ENCODE measurements at regions not wholly inside any gene's neighbourhood (a gene's known extent, or its start where the extent isn't known, plus 50 kb on each side); places are given as distances from the start of the nearest gene placed in this dataset.
"Not testable (repeated sequence)": the region's sequence is repeated elsewhere in the genome, so short reads cannot be mapped to it uniquely, and the experiment has no call there.

DNA sequence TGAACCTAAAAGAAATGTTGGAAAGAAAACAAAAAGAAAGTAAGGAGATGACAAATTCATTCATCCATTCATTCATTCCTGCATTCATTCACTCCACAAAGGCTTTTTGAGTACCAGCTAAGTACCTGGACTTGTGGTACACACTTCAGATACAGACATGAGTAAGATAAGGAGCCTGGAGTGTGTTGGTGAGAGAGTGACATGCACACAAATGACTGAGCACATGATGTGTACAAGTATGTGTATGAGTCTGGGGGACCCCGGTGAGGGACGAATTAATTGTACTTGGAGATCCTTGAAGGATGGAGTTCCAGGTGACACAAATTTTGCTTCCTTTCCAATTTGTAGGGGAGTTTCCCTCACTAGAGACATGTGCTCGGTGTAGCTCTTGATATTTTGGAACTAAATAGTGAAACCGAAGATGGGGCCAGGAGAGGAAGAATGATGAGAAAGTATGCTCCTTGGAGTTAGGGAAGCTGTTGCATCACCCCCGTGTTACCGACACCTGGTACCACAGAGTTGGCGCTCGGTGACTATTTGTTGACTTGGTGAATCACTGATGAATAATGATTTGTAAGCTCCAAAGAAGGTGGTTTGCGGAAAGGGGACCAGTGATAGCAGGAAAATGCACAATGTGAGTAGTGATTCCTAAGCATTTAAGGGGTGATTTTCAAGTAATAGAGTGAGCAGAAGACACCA, 509.8 kb downstream of the CCDC171 start:
- DNase-seq (ENCODE audit: low spot score in 2 of 2) = no peak
- Mint-ChIP-seq H3K27me3 (no peaks in the 10 kb centered on the region), H3K4me1 (no peaks in the 10 kb centered on the region), H3K27ac (ENCODE audit: low read depth) (no peak overlapping the region), H3K9me3 (peaks cover 9% of the 10 kb centered on the region), H3K36me3 (ENCODE audit: insufficient read depth) (no peaks in the 10 kb centered on the region), H3K4me3 (no peak overlapping the region)
- no peak for ATAC-seq (replicated peaks; ENCODE audit: extremely low read depth, poor library complexity, severe bottlenecking)

- Mint-ChIP-seq H3K36me3 (ENCODE audit: insufficient read depth) (no peaks in the 10 kb centered on the region), H3K27me3 (no peaks in the 10 kb centered on the region), H3K4me3 (no peak overlapping the region), H3K4me1 (no peaks in the 10 kb centered on the region), H3K27ac (ENCODE audit: low read depth) (no peak overlapping the region), H3K9me3 (peaks cover 9% of the 10 kb centered on the region)
- no peak for DNase-seq (ENCODE audit: low spot score in 2 of 2)
- ATAC-seq (replicated peaks; ENCODE audit: extremely low read depth, poor library complexity, severe bottlenecking) = no peak
Observed at GRCh38 chr9:16063241-16063591, 510.4 kb downstream of the CCDC171 start.

GRCh38 chr9:16064771-16065170, 511.9 kb downstream of the CCDC171 start:
- Mint-ChIP-seq H3K27me3 (no peaks in the 10 kb centered on the region), H3K4me3 (no peak overlapping the region), H3K9me3 (peaks cover 14% of the 10 kb centered on the region), H3K27ac (ENCODE audit: low read depth) (no peak overlapping the region), H3K36me3 (ENCODE audit: insufficient read depth) (no peaks in the 10 kb centered on the region), H3K4me1 (no peaks in the 10 kb centered on the region)
- no peak for ATAC-seq (replicated peaks; ENCODE audit: extremely low read depth, poor library complexity, severe bottlenecking)
- no peak for DNase-seq (ENCODE audit: low spot score in 2 of 2)

DNA sequence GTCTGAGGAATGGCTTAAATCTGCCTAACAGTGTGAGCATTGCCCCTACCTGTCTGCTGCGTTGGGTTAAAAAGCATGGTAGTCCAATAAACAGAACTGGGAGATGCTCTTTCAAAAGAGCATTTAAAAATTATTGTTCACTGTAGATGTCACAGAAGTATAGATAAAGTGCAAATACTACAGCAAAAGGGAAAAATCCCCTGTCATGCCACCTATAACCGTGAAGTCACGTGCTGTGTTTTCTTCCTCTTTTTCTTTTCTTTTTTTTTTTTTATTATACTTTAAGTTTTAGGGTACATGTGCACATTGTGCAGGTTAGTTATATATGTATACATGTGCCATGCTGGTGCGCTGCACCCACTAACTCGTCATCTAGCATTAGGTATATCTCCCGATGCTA, 513.4 kb downstream of the CCDC171 start:
- not testable (repeated sequence) for DNase-seq (ENCODE audit: low spot score in 2 of 2); ATAC-seq (replicated peaks; ENCODE audit: extremely low read depth, poor library complexity, severe bottlenecking); H3K27me3 Mint-ChIP-seq

DNA sequence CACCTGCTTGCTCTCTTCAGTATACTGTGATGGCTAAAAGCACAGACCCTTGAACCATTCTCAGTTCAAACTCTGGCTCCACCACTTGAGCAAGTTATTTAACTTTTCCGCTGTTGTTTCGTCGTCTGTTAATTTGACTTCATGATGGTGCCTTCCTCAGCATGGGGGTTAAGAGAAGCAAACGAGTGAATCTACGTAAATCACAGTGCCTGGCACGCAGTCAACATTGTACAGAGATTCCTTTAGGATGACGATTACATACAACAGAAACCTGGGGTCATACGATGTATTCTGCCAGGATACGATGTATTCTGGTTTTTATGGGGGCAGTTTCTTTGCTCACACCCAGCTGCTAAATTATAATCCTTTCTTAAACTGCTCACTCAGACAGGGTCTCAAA, 515.6 kb downstream of the CCDC171 start:
- H3K27me3 Mint-ChIP-seq = no peaks in the 10 kb centered on the region
- no peak overlapping the region for H3K27ac Mint-ChIP-seq (ENCODE audit: low read depth)
- H3K9me3 Mint-ChIP-seq = peaks cover 17% of the 10 kb centered on the region
- no peaks in the 10 kb centered on the region for H3K36me3 Mint-ChIP-seq (ENCODE audit: insufficient read depth)
- ATAC-seq (replicated peaks; ENCODE audit: extremely low read depth, poor library complexity, severe bottlenecking) (no peak), DNase-seq (ENCODE audit: low spot score in 2 of 2) (no peak)
- H3K4me1 Mint-ChIP-seq = no peaks in the 10 kb centered on the region
- H3K4me3 Mint-ChIP-seq = no peak overlapping the region

More for the DNA sequence above, 513.4 kb downstream of the CCDC171 start:
- not testable (repeated sequence) for H3K27ac Mint-ChIP-seq (ENCODE audit: low read depth); H3K4me3 Mint-ChIP-seq; H3K36me3 Mint-ChIP-seq (ENCODE audit: insufficient read depth); H3K4me1 Mint-ChIP-seq
- H3K9me3 Mint-ChIP-seq = peaks cover 14% of the 10 kb centered on the region

DNA sequence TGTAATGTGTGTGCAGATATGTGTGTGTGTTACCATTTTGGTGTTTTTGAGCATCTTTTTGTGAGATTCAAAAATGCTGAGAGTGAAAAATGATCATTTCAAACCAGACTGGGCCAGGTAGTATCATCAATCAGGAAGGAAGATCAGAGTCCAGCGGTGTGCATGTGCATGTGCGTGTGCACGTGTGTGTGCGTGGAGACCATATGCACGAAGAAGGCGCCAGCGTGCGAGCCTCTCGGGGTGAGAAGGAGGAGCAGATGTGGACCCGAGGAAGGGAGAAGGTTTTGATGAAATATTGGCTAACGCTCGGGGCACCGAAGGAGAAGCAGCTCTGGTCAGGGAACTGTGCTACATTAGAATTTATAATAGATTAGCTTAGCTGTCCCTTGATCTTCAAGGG, 516.4 kb downstream of the CCDC171 start:
- no peaks in the 10 kb centered on the region for H3K27me3 Mint-ChIP-seq
- H3K4me3 Mint-ChIP-seq = no peak overlapping the region
- ATAC-seq (replicated peaks; ENCODE audit: extremely low read depth, poor library complexity, severe bottlenecking) (no peak), DNase-seq (ENCODE audit: low spot score in 2 of 2) (no peak)
- H3K36me3 Mint-ChIP-seq (ENCODE audit: insufficient read depth) = no peaks in the 10 kb centered on the region
- peaks cover 21% of the 10 kb centered on the region for H3K9me3 Mint-ChIP-seq
- no peaks in the 10 kb centered on the region for H3K4me1 Mint-ChIP-seq
- no peak overlapping the region for H3K27ac Mint-ChIP-seq (ENCODE audit: low read depth)

- no peak overlapping the region for H3K27ac Mint-ChIP-seq (ENCODE audit: low read depth)
- DNase-seq (ENCODE audit: low spot score in 2 of 2) (no peak), ATAC-seq (replicated peaks; ENCODE audit: extremely low read depth, poor library complexity, severe bottlenecking) (no peak)
- peaks cover 21% of the 10 kb centered on the region for H3K9me3 Mint-ChIP-seq
- no peaks in the 10 kb centered on the region for H3K27me3 Mint-ChIP-seq
- no peak overlapping the region for H3K4me3 Mint-ChIP-seq
- H3K4me1 Mint-ChIP-seq = no peaks in the 10 kb centered on the region
- no peaks in the 10 kb centered on the region for H3K36me3 Mint-ChIP-seq (ENCODE audit: insufficient read depth)
Observed at GRCh38 chr9:16069671-16070454, 517.0 kb downstream of the CCDC171 start.

DNA sequence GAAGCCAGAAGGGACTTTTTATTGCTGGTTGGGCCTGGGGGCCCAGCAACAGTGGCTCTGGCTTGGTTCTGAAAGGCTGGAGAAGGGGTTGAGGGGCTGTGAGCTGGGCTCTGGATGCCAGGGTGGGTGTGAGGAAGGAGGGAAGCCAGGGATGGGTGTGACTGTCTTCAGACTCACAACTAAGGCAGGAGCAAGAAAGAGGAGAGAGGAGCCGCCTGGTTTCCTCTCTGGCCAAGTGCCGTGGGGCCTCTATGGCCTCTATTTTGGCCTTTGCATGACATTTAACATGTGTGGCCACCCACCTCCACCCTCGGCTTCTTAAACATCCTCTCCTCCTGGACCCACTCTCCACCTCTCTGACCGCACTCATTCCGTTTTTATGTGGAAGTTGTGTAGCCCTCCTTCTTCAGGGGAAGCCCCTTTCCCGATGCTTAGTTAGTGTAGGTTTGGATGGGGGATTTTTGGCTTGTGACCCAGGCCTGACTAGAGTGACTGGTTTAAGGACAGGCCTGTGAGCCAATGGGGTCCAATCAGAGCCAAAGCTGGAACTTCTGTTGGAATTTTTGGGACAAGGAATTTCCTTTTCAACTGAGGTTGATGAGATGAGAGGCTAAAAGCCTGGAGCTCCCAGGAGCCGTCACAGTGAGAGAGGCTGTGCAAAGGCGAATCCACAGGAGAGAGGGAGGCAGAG, 517.8 kb downstream of the CCDC171 start:
- DNase-seq (ENCODE audit: low spot score in 2 of 2) = no peak
- no peaks in the 10 kb centered on the region for H3K36me3 Mint-ChIP-seq (ENCODE audit: insufficient read depth)
- H3K27me3 Mint-ChIP-seq = no peaks in the 10 kb centered on the region
- peaks cover 26% of the 10 kb centered on the region for H3K9me3 Mint-ChIP-seq
- no peak for ATAC-seq (replicated peaks; ENCODE audit: extremely low read depth, poor library complexity, severe bottlenecking)
- no peak overlapping the region for H3K4me3 Mint-ChIP-seq
- H3K4me1 Mint-ChIP-seq = no peaks in the 10 kb centered on the region
- no peak overlapping the region for H3K27ac Mint-ChIP-seq (ENCODE audit: low read depth)

DNA sequence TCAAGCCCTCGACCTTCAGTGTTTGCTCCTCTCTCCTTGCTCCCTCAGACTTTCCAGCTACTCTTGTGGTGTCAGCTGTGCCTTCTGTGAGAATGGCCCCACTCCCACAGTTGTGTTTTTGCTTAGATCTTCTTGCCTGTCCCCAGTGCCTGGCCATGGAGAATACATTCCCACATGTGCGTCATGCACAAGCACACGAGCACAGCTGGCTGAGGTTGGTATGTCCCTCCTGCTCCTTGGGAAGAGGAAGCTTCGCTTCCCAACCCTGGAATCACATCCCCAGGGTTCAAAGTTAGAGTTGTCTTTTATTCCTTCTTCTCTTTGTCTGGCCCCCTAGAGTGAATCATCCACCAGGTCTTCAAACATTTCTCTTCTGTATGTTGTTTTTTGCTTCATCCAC, 518.6 kb downstream of the CCDC171 start:
- H3K36me3 Mint-ChIP-seq (ENCODE audit: insufficient read depth) = no peaks in the 10 kb centered on the region
- DNase-seq (ENCODE audit: low spot score in 2 of 2) = no peak
- no peaks in the 10 kb centered on the region for H3K4me1 Mint-ChIP-seq
- no peaks in the 10 kb centered on the region for H3K27me3 Mint-ChIP-seq
- peaks cover 26% of the 10 kb centered on the region for H3K9me3 Mint-ChIP-seq
- ATAC-seq (replicated peaks; ENCODE audit: extremely low read depth, poor library complexity, severe bottlenecking) = no peak
- H3K4me3 Mint-ChIP-seq = no peak overlapping the region
- no peak overlapping the region for H3K27ac Mint-ChIP-seq (ENCODE audit: low read depth)

DNA sequence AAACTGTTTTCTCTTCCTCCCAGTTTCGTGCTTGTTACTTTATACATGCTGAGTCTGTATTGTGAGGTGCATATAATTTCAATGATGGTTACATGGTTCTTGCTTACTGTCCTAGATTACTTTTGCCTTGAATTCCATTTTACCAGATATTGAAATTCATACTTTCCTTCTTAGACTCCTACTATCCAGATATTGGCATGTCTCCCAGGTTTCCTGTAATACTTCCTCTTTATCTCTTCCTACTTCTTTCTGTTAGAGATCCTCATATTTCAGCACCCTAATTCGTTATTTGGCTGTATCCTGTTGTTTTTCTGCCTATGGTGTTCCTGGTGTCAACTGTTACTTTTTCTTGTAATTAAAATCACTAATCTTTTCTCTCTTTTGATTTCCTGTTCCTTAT, 522.1 kb downstream of the CCDC171 start:
- H3K4me3 Mint-ChIP-seq = no peak overlapping the region
- peaks cover 21% of the 10 kb centered on the region for H3K9me3 Mint-ChIP-seq
- H3K4me1 Mint-ChIP-seq = no peaks in the 10 kb centered on the region
- H3K36me3 Mint-ChIP-seq (ENCODE audit: insufficient read depth) = no peaks in the 10 kb centered on the region
- DNase-seq (ENCODE audit: low spot score in 2 of 2) = no peak
- no peak for ATAC-seq (replicated peaks; ENCODE audit: extremely low read depth, poor library complexity, severe bottlenecking)
- H3K27ac Mint-ChIP-seq (ENCODE audit: low read depth) = no peak overlapping the region
- no peaks in the 10 kb centered on the region for H3K27me3 Mint-ChIP-seq

DNA sequence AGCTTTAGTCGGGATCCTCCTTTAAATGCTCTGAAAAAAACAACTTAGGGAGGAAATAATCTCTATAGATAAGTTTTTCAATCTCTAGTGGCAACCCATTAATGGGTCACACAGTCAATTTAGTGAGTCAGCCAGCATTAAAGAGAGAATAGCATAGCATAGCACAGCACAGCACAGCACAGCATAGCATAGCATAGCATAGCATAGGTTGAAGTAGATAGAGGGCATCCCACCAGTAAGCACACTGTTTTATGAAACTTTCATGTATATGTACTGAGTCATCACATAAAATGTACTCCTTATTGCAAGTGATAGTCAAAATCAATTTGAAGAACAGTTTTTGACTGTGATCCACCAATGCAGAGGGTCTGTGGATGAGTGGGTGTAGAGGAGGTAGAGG, 522.9 kb downstream of the CCDC171 start:
- Mint-ChIP-seq H3K27ac (ENCODE audit: low read depth) (no peak overlapping the region), H3K36me3 (ENCODE audit: insufficient read depth) (no peaks in the 10 kb centered on the region), H3K27me3 (no peaks in the 10 kb centered on the region), H3K4me3 (no peak overlapping the region), H3K9me3 (peaks cover 26% of the 10 kb centered on the region), H3K4me1 (no peaks in the 10 kb centered on the region)
- ATAC-seq (replicated peaks; ENCODE audit: extremely low read depth, poor library complexity, severe bottlenecking) (no peak), DNase-seq (ENCODE audit: low spot score in 2 of 2) (no peak)

DNA sequence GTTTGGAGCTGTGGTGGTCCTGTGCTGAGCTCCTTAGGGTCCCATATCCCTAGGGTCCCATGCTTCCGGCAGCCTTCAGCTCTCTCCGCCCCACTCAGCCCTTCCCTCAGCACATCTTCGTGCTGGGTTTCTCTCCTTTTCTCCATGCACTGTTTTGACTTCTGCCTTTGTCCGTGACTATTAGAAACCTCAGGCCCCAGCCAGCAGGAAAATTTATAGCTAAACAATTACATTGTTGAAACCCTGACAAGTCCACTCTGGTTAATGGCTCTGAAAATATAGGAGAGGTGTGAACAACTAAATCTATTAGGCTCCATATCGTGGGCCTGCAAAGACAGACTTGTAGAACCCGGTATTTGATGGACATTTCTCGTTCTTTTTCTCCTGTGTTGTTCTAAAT, 523.7 kb downstream of the CCDC171 start:
- peaks cover 26% of the 10 kb centered on the region for H3K9me3 Mint-ChIP-seq
- no peaks in the 10 kb centered on the region for H3K4me1 Mint-ChIP-seq
- no peak for ATAC-seq (replicated peaks; ENCODE audit: extremely low read depth, poor library complexity, severe bottlenecking)
- H3K4me3 Mint-ChIP-seq = no peak overlapping the region
- DNase-seq (ENCODE audit: low spot score in 2 of 2) = no peak
- no peaks in the 10 kb centered on the region for H3K36me3 Mint-ChIP-seq (ENCODE audit: insufficient read depth)
- H3K27me3 Mint-ChIP-seq = no peaks in the 10 kb centered on the region
- no peak overlapping the region for H3K27ac Mint-ChIP-seq (ENCODE audit: low read depth)

DNA sequence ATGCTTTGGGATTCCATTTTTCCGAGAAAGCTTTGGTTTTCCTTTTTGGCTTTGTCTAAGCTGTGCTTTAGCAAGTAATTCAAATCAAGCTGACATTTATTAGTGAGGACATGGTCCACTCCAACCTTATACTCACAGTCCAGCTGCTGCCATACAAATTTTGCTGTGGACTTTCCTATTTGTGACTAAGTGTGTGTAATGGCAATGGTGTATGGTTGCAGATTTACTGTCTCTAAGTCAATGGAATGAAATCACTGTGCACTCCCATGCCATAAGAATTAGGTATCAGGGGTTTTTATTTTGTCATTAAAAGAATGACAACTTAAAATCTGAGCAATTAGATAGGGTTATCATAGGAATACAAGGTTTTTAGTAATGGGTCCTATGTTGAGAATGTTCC, 530.0 kb downstream of the CCDC171 start:
- ATAC-seq (replicated peaks; ENCODE audit: extremely low read depth, poor library complexity, severe bottlenecking) (no peak), DNase-seq (ENCODE audit: low spot score in 2 of 2) (no peak)
- no peak overlapping the region for H3K4me3 Mint-ChIP-seq
- H3K4me1 Mint-ChIP-seq = no peaks in the 10 kb centered on the region
- H3K36me3 Mint-ChIP-seq (ENCODE audit: insufficient read depth) = no peaks in the 10 kb centered on the region
- no peak overlapping the region for H3K27ac Mint-ChIP-seq (ENCODE audit: low read depth)
- no peaks in the 10 kb centered on the region for H3K27me3 Mint-ChIP-seq
- H3K9me3 Mint-ChIP-seq = peaks cover 19% of the 10 kb centered on the region
